ENCODE measurements at regions not wholly inside any gene's neighbourhood (a gene's known extent, or its start where the extent isn't known, plus 50 kb on each side); places are given as distances from the start of the nearest gene placed in this dataset.

- no peak overlapping the region for H3K27ac ChIP-seq (ENCODE audit: low read depth, low read length)
- no peaks in the 10 kb centered on the region for H3K27me3 ChIP-seq (replicated peaks in 1 of 4; ENCODE audit: control insufficient read depth in 3 of 4, extremely low read depth in 1 of 4, insufficient read depth in 3 of 4, low read length in 3 of 4)
- no peak overlapping the region for H3K4me2 ChIP-seq (ENCODE audit: insufficient read depth in 1 of 2, low read depth in 2 of 2, low read length in 2 of 2)
- ChIA-PET POLR2A (ENCODE audit: partially characterized antibody) (no interaction called here), CTCF (ENCODE audit: partially characterized antibody) (interaction anchor here (1.1 kb wide), 1 partner anchor 77 kb away, joined by 3 read pairs; no protein-coding TSS in a partner anchor)
- H4K20me1 ChIP-seq (replicated peaks in 1 of 2; ENCODE audit: control insufficient read depth in 1 of 2, insufficient read depth in 2 of 2, low read length in 2 of 2): no peaks in the 10 kb centered on the region
- H3K4ac ChIP-seq (replicated peaks; ENCODE audit: insufficient read length, low read depth, low read length): no peak overlapping the region
- H3K18ac ChIP-seq (ENCODE audit: extremely low read depth, low read length): no peak overlapping the region
- no peak overlapping the region for H2AFZ ChIP-seq (ENCODE audit: low read length)
- H2BK12ac ChIP-seq (ENCODE audit: low read depth, low read length): no peak overlapping the region
- H3K36me3 ChIP-seq (ENCODE audit: control insufficient read depth in 2 of 4, insufficient read depth in 4 of 4, low read length in 3 of 4): no peaks in the 10 kb centered on the region
- FAIRE-seq: no peak
- no peak overlapping the region for H2BK120ac ChIP-seq (replicated peaks; ENCODE audit: low read depth, low read length)
- H4K8ac ChIP-seq (ENCODE audit: extremely low read depth, insufficient read depth, low read length): no peak overlapping the region
- H3K23me2 ChIP-seq (ENCODE audit: low read depth, low read length): no peaks in the 10 kb centered on the region; the same call in 1 of the 2 replicates
- H3K4me1 ChIP-seq (replicated peaks in 1 of 4; ENCODE audit: control insufficient read depth in 3 of 4, insufficient read depth in 4 of 4, low read length in 3 of 4): no peaks in the 10 kb centered on the region
- no peak overlapping the region for H3K9ac ChIP-seq (replicated peaks in 1 of 4; ENCODE audit: extremely low read depth in 1 of 4, low read depth in 3 of 4, low read length in 3 of 4)
- peaks cover 0 to 7% of the 10 kb centered on the region in 2 experiments; a peak in 2 of 4 replicates for H3K9me3 ChIP-seq (ENCODE audit: insufficient read depth in 2 of 2, low read depth in 1 of 2, low read length in 1 of 2)
- H2BK5ac ChIP-seq (ENCODE audit: low read depth, low read length): no peak overlapping the region
- DNase-seq (ENCODE audit: low read depth in 1 of 2, low spot score in 2 of 2): no peak
- whole genome bisulfite sequencing, 2 experiments (ENCODE audit: extremely low coverage in 1 of 2, insufficient coverage in 1 of 2, insufficient read length in 1 of 2, insufficient replicate concordance in 2 of 2, low coverage in 1 of 2, low lambda C conversion rate in 2 of 2, missing lambda C conversion rate in 1 of 2): 95% methylated on average over 3 of the region's 3 CpGs; no CpG with 5 or more reads in 1 of the 2 experiments
- no peak overlapping the region for H2AK5ac ChIP-seq (ENCODE audit: low read depth, low read length)
- H4K91ac ChIP-seq (replicated peaks; ENCODE audit: insufficient read length, low read length): no peak overlapping the region
- no peak overlapping the region for H3K23ac ChIP-seq (ENCODE audit: insufficient read length)
- H3K14ac ChIP-seq (ENCODE audit: insufficient read length): no peak overlapping the region
- TF ChIP-seq HDAC6 (IDR thresholded peaks at IDR 0.05; ENCODE audit: low read depth, low read length) (no peak), POU5F1 (IDR thresholded peaks at IDR 0.05; ENCODE audit: low read depth, low read length) (no peak), TEAD4 (IDR thresholded peaks at IDR 0.05; ENCODE audit: low read depth, low read length) (no peak), SRF (IDR thresholded peaks at IDR 0.05; ENCODE audit: low read depth, low read length) (no peak)
- H4K5ac ChIP-seq (ENCODE audit: insufficient read length, low read depth, low read length): no peak overlapping the region
- no peak overlapping the region for H2BK20ac ChIP-seq (ENCODE audit: low read length)
- no peak overlapping the region for H3K56ac ChIP-seq (replicated peaks; ENCODE audit: insufficient read length, low read depth, low read length)
- no peak overlapping the region for H3K4me3 ChIP-seq (ENCODE audit: extremely low read depth in 1 of 4, insufficient read depth in 2 of 4, low read depth in 3 of 4, low read length in 4 of 4)
- no peak overlapping the region for H2BK15ac ChIP-seq (ENCODE audit: low read length)
- no peaks in the 10 kb centered on the region for H3K79me1 ChIP-seq (ENCODE audit: low read depth, low read length)
- H3K79me2 ChIP-seq (ENCODE audit: control insufficient read depth in 1 of 2, insufficient read depth in 2 of 2, low read length in 2 of 2): no peaks in the 10 kb centered on the region; a peak in 1 of 4 replicates
Observed at GRCh38 chr15:88316586-88316985, 60.0 kb upstream of the NTRK3 start.
